NCI-H1417 (cell line): ENCODE measurements at regions not wholly inside any gene's neighbourhood (a gene's known extent, or its start where the extent isn't known, plus 50 kb on each side); places are given as distances from the start of the nearest gene placed in this dataset.
"Not testable (repeated sequence)": the region's sequence is repeated elsewhere in the genome, so short reads cannot be mapped to it uniquely, and the experiment has no call there.

Source experiments
- DNase-seq, 3 experiments: peaks; one replicate each; lab custom pipeline; 2025; lab: John Stamatoyannopoulos, UW

DNA sequence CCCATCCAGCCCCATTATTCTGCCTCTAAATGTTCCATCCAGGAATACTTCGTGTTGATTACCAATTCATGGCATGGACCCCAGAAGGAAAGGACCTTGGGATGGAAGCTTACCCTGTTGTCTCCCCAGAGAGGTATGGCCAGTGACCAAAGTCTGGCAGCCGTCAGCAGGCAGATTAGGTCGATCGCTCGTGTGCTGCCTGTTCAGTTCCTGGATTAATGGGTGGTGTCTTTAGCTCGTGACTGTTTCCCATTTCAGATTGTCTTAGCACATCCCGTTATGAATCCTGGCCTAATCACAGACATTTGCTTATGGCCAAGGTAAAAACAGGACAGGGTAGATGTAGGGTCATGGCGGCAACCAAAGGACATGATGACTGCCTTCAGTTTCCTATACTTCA, 122.9 kb upstream of the NTF3 start:
- DNase-seq: no peak

DNA sequence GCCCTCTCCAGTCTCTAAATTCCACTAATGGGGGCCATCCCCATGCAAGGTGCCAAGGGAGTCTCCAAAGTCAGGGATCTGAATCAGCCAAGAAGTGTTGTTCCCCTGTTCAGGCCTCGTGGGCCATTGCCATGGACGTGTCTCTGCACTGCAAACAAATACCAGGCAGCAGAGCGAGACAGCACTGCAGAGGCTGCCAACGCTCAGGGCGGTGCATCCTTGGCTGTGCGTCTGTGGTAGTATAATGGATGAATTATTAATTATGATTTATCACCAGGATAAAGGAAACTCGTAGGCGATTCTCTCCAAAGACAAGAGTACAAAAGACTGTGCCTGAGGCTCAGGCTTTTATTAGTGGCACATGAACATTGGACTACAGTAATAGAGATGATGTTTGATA, 122.3 kb upstream of the NTF3 start:
- peak in 2 of 3 experiments; percentile 77 to 93 for DNase-seq

DNA sequence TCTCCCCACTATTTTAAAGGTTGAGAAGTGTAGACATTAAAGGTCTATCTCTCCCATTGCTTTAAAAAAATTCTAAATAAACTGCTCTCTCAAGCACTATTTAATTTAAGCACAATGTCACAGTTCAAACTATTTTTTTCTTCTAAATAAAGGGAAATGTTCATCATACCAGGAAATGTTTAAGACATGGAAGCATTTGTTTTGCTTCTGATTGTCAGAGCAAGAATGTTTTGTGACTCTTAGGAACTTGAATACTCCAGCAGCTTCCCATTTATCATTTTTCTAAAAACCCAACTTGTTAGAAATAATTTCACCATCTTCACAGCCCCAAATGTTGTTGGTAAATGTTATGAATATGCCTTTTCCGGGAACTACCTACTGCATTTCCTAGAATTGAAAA, 121.8 kb upstream of the NTF3 start:
- DNase-seq: no peak

DNA sequence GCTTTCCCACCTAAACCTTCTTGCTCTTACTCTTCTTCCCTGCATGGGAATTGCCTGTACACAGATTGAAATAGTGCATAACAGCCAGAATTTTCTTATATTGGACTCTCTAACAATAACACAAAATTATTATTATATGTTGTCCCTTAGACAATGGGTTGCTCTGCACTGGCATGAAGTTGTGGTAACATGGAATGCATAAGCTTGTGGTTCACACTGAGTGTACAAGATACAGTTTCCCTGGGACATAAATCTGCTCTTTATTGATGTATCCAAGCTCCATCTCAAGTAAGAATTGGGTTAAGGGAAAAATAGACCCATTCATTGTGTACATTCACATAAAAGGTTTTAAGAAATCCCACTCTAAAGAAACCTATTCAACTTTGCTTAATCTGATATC, 114.4 kb upstream of the NTF3 start:
- DNase-seq: no peak

DNA sequence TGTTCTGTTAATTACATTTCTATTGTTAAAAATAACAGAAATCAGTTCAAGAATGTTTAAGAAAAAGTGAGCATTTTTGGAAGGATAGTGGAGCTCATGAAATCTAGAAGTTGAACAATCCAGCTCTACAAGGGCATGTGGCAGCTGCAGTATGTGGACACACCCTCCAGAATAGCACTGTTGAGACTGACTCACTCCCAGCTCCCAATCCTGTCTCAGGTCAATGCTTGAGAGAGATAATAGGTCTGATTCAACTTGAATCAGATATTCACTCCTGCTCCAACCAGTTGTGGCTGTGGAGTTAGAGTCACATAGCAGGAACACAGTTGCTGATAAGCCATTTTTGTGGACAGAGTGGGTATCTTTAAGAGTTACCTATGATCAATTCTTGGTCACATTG, 113.0 kb upstream of the NTF3 start:
- no peak for DNase-seq

DNA sequence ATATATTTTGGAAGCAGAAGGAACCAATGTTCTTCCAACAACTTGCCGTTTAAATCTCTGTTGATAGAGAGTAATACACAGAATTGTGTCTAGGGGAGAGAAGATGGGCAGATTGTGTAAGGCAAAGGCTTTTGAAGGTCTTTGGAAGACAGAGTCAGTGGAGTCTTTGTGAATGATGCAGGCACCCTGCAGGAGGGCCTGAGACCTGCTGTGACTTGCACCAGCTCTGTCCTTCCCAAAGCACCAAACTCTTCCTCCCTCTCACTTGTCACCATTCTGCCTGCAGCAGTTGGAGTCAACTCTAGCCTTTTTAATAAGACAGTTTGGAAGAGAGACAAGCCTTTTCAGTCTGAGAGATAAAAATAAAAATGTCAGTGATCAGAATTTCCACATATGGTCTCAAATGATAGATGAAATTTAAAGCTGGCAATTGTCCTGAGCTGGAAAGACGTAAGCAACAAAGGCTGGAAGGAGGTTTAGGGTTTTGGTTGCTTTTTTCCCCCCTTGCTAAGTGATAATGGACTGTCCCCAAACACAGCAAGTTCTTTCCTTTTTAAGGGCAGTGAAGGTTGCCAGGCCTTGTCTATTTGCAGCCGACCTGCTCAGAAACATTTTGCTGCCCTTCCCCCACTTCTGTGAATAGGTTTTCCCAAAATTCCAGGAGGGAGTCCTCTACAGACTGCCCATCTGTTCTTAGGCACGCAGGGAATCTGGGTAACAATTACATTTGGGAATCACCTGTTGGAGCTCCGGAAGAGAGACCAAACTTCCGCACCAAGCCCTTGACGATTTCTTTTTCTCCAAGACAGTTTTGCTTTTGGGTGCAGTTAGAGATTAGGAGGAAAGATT, 103.0 kb upstream of the NTF3 start:
- DNase-seq: peak in 1 of 3 experiments; percentile 7

DNA sequence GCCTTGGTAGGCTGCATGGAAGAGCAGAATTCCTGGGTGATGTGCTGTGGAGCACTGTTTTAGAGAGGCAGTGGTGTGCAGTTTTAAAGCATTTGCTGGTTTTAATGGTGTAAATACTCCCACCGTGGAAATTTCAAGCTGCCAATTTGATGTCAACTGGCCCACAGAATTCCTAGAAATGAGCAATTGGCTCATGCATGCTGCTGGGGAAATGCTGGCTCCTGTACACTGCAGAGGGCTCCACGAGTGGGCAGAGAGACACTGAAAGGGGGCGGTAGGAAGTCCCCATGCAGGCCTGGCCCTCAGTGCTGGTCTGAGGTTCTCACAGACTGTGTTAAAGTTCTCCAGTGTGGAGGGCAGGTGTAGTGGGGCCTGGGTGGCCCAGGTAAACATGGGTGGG, 99.4 kb upstream of the NTF3 start:
- no peak for DNase-seq

DNA sequence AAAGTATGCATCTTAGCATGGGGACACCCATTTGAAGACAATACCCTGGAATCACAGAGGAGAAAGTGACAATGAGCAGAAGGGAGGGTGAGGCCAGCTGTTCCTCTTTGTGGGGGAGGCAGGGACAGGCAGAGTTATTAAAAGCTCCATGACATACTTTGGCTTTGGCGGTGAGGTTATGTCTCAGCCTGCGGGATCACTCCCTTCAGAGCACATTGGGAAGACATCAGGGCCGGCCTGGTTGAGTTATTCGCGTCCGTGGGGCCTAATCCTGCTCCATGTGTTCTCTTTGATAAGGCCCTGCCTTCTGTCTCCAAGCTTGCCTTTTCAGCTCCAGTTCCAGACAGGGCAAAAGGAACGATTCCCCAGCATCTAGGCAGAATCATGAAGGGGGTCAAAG, 98.8 kb upstream of the NTF3 start:
- no peak for DNase-seq

DNA sequence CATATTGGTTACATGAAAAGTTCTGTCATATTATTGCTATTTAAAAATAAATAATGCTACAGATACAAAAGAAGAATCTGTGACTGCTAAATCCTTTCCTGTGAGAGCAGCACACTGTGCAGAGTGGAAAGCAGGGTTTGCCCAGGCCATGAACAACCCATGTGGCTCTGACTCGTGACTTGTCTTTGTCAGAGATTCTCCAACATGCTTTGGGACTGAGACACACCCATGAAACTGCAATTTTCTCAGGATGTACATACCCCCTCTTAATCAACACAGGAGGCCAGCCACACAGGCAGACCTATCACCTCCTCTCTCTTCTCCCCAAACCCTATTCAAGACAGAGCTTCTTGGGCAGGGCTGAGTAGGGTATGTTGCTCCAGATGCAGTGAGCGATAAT, 96.8 kb upstream of the NTF3 start:
- DNase-seq: no peak

DNA sequence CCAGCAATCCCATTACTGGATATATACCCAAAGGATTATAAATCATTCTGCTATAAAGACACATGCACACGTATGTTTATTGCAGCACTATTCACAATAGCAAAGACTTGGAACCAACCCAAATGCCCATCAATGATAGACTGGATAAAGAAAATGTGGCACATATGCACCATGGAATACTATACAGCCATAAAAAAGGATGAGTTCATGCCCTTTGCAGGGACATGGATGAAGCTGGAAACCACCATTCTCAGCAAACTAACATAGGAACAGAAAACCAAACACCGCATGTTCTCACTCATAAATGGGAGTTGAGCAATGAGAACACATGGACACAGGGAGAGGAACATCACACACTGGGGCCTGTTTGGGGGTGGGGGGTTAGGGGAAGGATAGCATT, 90.8 kb upstream of the NTF3 start:
- not testable (repeated sequence) for DNase-seq

DNA sequence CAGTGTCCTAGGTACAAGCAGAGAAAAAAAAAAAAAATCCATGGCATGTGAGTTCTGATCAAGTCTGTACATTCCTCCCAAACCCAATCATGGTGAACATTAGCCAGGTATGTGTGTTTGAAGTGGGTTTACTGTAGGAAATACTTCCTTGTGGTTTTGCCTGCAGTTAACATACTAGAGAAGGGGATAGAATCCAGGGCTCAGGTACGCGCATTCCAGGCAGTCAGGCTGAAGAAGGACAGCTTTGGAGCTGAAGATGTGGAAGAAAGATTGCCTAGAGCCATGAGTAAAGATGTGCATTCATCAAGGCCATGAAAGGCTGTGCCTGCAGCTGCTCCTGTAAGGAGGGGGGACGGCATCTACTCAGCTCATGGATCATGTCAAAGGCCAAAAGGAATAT, 88.2 kb upstream of the NTF3 start:
- no peak for DNase-seq

DNA sequence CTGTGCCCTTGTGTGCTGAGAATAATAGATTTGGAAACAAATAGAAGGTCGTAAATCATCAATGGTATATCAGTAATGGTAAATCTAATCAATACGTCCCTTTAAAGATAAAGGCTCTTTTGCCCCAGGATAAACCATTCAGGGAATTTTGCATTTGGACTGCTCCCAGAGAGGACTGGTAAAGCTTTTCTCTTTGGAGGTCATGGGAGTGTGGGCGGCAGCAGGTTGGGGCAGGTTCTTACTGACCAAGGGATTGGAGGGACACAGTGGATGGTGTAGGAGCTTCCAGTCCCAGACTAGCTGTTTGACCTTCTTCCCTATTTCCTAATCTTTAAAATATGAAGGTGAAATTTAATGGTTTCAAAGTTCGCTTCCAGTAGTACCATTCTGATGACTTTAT, 87.8 kb upstream of the NTF3 start:
- no peak for DNase-seq

DNA sequence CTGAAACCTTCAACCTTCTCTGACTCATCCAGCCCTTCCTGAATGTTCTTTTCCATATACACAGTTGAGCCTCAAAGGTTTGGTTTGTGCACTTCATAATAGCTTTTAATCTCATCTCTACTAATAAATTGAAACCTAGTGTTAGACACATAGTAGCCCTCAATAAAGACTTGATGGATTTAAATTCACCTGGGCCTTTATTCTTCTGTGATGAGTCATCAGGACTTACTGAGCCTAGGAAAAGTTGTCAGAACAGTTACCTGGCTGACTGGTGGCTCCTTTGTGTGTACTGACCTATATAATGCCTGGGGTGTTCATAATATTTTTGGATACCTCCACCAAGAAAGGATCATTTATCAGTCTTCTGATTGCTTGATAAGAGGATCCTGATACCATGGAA, 86.4 kb upstream of the NTF3 start:
- DNase-seq: no peak

DNA sequence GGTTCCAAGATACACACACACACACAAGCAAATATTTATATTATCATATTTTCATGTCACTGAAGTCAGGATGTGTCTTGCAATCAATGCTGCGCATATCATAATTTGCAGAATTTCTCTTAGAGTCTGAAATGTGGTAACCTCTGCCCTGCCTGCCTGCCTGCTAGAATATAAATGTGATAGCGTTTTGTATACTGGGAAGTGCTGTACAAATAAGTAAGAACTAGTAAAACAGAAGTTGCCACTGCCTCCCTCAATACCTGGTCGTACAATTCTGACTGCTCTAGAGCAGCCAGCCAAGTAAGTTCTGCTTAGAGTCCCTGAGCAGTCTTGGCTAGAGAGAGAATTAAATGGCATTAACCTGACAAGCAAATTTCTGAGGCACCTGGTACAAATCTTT, 83.9 kb upstream of the NTF3 start:
- no peak for DNase-seq

DNA sequence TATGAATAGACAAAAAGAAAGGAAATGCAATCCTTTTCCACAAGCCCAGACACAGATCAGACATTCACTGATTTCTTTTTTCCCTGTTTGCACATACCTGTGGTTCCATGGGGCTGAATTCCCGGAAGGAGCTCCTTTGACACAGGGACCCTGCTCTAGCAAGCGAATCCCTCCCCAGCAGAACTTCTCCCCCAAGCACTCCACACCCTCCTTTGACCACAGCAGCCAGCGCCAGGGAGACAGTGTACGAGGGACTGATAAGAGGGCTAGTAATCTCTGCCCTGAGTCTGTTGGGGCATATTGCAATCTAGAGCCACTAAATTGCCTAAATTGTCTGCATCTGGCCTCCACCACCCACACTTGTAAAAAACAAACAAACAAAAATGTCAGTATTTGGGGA, 83.4 kb upstream of the NTF3 start:
- peak in 1 of 3 experiments; percentile 22 for DNase-seq

DNA sequence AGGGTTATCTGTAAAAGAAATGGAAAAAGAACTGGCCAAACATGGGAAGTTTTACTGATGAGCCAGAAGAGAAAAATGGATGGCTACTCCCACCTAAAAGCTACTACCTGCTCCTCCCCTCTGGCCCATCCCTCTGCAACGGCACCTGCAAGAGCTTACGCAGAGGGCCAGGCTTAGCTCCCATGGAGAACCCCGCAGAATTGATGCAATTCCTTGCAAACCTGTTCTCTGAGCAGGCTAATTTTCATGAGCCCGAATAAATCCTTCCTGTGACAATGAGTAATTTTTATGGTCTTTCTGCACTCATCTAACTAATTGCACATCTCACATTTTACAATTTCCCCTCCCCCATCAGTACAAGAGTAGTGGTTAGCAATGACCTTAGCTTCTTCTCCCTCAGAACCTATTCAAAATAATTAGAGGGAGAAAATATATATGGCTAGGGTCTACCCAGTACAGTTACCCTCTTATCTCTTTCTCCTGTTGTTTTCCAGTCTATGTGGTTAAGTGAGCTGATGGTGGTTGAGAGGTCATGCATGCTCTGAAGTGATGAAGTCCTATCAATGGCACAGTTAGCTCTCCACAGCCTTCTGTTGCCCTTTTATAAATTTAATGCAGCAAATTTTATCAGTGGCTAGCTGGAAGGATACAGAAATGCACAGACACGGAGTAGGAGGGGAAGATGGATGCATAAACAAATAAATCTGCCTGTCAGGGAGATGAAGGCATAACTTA, 67.7 kb upstream of the NTF3 start:
- DNase-seq: peak in 2 of 3 experiments; percentile 11 to 65

DNA sequence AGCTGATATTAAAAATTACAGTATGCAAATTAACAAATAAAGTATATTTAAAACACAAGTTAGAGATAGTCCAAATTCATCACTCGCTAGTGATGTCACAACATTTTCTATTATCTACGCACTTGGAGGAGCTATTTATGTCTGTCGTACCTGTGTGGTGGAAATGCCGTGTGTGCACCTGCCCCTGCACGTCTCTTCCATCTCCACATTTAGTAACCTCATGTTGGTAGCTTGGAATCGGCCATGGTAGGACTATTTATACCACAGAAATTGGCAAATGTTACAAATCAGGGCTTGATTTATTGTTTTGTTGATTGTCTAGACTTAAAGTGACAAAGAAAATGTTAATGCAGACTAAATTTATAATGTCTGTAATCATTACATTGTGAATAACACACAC, 62.6 kb upstream of the NTF3 start:
- peak in 2 of 3 experiments; percentile 46 to 77 for DNase-seq

DNA sequence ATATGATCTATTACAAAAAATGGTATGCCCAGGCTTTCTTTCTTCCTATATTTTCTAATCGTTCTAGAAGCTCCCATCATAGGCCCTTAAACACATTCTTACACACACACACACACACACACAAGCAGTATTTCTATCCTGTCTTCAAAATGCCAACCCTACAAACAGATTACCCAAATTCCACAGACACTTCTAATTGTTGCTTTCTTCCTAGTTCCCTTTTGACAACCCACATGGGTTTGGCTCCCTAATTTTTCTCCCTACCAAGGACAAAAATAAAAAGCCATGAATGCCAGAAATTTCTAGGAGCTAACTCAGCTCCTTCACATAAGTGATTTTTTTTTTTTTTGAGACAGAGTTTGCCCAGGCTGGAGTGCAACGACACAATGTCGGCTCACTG, 60.3 kb upstream of the NTF3 start:
- no peak for DNase-seq

DNA sequence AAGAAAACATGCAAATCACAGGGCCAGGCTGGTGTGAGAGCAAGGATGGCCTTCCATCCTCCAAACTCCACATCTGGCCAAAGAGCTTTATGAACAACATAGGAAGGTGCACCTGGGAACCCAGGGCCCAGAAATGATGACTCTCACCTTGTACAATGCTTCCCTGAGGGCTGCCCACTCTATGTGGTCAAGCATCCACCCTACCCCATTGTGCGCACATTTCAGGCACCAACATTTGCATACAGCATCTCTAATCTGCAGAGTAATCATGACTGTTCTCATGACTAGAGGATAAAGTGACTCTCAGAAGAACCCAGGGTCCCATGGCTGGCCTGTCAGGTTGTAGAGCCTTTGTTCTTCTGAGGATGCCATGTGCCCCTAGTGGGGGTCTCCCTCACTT, 57.2 kb upstream of the NTF3 start:
- no peak for DNase-seq

DNA sequence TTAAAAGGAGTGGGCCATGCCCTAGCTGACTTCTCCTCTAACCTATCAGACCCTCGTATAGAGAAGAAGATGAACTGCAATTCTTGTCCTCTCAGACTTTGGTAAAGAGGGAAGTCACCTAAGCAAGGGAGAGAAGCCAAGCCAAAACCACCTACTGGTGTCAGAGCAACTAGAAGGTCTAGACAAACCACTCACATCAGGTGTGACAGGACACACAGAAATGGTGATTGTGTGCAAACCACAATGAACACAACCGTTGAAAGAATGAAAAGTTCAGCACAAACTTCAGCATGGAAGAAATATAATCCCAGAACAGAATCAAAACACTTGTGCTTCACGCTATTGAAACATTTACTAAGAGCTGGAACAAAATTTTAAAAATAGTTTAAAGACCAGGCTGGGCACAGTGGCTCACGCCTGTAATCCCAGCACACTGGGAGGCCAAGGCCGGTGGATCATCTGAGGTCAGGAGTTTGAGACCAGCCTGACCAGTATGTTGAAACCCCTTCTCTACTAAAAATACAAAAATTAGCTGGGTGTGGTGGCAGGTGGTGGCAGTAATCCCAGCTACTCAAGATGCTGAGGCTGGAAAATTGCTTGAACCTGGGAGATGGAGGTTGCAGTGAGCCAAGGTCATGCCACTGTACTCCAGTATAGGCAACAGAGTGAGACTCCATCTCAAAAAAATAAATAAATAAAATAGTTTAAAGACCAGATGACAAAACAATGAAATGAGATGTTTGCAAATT, 56.2 kb upstream of the NTF3 start:
- DNase-seq: no peak

DNA sequence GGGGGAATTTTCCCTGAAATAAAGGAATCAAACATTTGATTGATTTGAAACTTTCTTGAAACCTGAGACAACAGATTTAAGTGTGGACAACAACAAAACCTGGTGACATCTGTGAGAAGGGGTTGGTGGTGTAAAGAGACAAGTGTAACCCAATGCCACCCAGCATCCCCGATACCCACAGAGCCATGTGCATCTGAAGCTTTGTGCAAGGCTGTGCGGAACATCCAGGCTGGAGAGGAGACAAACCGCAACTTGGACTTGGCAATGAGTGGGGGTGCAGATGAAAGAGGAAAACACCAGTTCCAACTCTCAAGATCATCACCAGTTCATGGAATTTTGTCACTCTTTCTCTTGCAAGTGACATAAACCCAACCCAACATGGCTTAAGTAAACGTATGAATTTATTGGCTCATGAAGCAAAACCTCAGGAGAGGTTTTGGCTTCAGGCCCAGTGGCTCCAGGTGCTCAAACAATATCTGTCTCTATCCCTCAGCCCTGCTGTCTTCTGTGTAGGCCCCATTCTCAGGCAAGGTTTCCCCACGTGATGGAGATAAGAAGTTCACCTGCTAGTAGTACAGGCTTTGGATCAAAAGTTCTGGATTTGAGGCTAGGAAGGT, 55.2 kb upstream of the NTF3 start:
- DNase-seq: peak; percentile 75 to 94 (median 92)

DNA sequence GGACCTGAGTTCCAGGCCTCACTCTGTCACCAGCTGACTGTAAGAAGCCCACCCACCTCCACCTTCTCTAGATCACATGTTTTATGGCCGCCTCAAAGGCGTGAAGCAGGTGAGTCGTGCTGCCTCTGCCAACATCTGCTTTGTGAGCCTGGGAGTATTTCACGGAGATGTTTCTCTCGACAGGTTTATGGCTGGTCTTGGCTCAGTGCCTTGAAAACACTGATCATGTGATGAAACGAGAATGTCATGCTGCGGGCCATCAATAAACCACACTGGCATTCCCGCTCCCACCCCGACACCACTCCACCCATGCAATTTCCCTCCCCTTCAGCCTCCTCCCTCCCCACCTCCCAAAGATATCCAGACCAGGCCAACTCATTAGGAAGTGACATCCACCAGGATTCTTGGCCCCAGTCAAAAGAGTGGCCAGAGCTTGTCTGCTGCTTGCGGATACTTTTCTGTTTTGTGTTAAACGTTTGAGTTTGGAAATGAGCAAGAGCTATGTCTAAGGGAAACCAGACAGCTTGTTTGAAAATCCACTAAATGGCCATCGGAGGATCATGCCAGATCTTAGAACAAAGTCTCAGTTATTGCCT, 53.8 kb upstream of the NTF3 start:
- peak; percentile 41 to 84 (median 80) for DNase-seq
